ENCODE measurements at regions not wholly inside any gene's neighbourhood (a gene's known extent, or its start where the extent isn't known, plus 50 kb on each side); places are given as distances from the start of the nearest gene placed in this dataset.

DNA sequence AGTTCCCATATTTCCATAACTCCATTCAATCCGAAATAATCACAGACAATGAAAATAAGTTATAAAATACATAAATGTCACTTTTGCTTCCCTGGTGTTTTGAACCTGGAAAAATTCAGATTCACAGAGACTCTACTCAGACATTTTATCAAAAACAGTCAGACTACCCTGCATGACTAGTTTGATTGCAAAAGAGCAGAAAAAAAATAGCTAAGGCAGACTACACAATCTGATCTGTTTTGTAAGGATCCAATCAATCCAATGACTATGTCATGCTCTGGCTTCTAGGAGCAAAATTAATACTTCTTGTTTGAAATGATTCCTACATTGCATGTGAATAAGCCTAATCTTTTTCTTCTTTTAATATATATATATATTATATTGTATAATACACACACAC lies 1262.6 kb downstream of the EFNA5 start:
- TF ChIP-seq, protein P1, sequence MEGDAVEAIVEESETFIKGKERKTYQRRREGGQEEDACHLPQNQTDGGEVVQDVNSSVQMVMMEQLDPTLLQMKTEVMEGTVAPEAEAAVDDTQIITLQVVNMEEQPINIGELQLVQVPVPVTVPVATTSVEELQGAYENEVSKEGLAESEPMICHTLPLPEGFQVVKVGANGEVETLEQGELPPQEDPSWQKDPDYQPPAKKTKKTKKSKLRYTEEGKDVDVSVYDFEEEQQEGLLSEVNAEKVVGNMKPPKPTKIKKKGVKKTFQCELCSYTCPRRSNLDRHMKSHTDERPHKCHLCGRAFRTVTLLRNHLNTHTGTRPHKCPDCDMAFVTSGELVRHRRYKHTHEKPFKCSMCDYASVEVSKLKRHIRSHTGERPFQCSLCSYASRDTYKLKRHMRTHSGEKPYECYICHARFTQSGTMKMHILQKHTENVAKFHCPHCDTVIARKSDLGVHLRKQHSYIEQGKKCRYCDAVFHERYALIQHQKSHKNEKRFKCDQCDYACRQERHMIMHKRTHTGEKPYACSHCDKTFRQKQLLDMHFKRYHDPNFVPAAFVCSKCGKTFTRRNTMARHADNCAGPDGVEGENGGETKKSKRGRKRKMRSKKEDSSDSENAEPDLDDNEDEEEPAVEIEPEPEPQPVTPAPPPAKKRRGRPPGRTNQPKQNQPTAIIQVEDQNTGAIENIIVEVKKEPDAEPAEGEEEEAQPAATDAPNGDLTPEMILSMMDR (IDR thresholded peaks at IDR 0.05; ENCODE audit: poor library complexity) = no peak
- TF ChIP-seq EZH2 (IDR thresholded peaks at IDR 0.05; ENCODE audit: borderline replicate concordance) (no peak), EZH2phosphoT487 (IDR thresholded peaks at IDR 0.05; ENCODE audit: low read depth, severe bottlenecking, unreplicated experiment) (no peak)
